Endothelial cell (in vitro differentiated cells): ENCODE measurements at regions not wholly inside any gene's neighbourhood (a gene's known extent, or its start where the extent isn't known, plus 50 kb on each side); places are given as distances from the start of the nearest gene placed in this dataset.

Experiments used
- DNase-seq: peaks from one replicate; pipeline ENCODE4 v3.0.0; 2021; ENCODE audit warnings: low spot score
- H3K27ac Mint-ChIP-seq: one replicate; pipeline ENCODE4 v1.8.0; 2021; ENCODE audit warnings: mixed read lengths, inconsistent platforms; ENCODE audit not compliant: unreplicated experiment
- H3K27me3 Mint-ChIP-seq: one replicate; pipeline ENCODE4 v1.8.0; 2021; ENCODE audit warnings: mild to moderate bottlenecking, moderate library complexity, mixed read lengths, inconsistent platforms; ENCODE audit not compliant: unreplicated experiment
- H3K36me3 Mint-ChIP-seq: one replicate; pipeline ENCODE4 v1.8.0; 2021; ENCODE audit warnings: mild to moderate bottlenecking, low read depth, mixed read lengths, inconsistent platforms; ENCODE audit not compliant: unreplicated experiment
- H3K4me1 Mint-ChIP-seq: one replicate; pipeline ENCODE4 v1.8.0; 2021; ENCODE audit warnings: mild to moderate bottlenecking, mixed read lengths, inconsistent platforms; ENCODE audit not compliant: unreplicated experiment
- H3K4me3 Mint-ChIP-seq: one replicate; pipeline ENCODE4 v1.8.0; 2021; ENCODE audit warnings: mild to moderate bottlenecking, mixed read lengths, inconsistent platforms; ENCODE audit not compliant: unreplicated experiment
- H3K9me3 Mint-ChIP-seq: one replicate; pipeline ENCODE4 v1.8.0; 2021; ENCODE audit warnings: mixed read lengths, inconsistent platforms; ENCODE audit not compliant: unreplicated experiment
- TF ChIP-seq, protein P1 (sequence below): fragments of 200-600 bp; sonication (generic); IDR thresholded peaks from one replicate; pipeline ENCODE4 v1.5.0; 2021; ENCODE audit warnings: antibody characterized with exemption; ENCODE audit not compliant: unreplicated experiment

DNA sequence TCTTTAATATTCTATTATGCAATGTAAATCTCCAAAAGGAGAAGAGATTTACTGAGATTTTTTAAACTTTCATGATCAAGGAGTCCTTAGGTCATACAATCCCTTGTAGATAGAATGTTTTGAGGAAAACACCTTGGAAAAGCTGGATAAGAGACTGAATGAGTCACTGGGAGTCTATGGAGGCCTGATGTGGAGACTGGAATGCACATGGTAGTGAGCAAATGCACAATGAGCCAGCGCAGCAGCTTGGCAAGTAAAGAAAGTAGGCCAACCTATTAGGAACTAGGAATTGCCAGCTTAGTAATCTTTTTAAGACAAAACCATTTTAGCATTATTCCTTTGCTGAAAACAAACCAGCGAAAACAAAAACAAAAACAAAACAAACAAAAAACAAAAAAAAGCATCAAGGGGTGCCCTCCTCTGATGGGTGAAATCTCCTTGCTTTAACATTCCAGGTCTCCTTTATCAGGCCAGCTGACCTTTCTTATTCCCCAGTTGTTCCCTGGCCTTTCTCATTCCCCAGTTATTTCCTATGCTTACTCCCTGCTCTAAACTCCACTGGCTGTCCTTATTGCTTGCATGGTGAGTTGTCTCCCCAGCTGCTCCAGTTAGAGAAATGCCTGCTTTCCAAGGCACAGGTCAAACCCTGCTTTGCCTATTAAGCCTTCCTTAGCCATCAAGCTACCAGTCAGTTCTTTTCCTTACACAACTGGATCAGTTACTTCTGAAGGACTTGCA lies 135.8 kb downstream of the PLCE1 start:
- H3K27me3 Mint-ChIP-seq: no peaks in the 10 kb centered on the region
- H3K9me3 Mint-ChIP-seq: no peaks in the 10 kb centered on the region
- H3K4me1 Mint-ChIP-seq: no peaks in the 10 kb centered on the region
- H3K4me3 Mint-ChIP-seq: no peak overlapping the region
- H3K27ac Mint-ChIP-seq: no peak overlapping the region
- DNase-seq: no peak
- TF ChIP-seq, protein P1, sequence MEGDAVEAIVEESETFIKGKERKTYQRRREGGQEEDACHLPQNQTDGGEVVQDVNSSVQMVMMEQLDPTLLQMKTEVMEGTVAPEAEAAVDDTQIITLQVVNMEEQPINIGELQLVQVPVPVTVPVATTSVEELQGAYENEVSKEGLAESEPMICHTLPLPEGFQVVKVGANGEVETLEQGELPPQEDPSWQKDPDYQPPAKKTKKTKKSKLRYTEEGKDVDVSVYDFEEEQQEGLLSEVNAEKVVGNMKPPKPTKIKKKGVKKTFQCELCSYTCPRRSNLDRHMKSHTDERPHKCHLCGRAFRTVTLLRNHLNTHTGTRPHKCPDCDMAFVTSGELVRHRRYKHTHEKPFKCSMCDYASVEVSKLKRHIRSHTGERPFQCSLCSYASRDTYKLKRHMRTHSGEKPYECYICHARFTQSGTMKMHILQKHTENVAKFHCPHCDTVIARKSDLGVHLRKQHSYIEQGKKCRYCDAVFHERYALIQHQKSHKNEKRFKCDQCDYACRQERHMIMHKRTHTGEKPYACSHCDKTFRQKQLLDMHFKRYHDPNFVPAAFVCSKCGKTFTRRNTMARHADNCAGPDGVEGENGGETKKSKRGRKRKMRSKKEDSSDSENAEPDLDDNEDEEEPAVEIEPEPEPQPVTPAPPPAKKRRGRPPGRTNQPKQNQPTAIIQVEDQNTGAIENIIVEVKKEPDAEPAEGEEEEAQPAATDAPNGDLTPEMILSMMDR: no peak
- no peaks in the 10 kb centered on the region for H3K36me3 Mint-ChIP-seq

GRCh38 chr10:94131885-94132284 lies 138.2 kb downstream of the PLCE1 start:
- Mint-ChIP-seq H3K27ac (no peak overlapping the region), H3K4me1 (no peaks in the 10 kb centered on the region), H3K27me3 (no peaks in the 10 kb centered on the region), H3K36me3 (no peaks in the 10 kb centered on the region), H3K4me3 (no peak overlapping the region), H3K9me3 (no peaks in the 10 kb centered on the region)
- TF ChIP-seq, protein P1: no peak
- DNase-seq: no peak

- Mint-ChIP-seq H3K27ac (no peak overlapping the region), H3K4me3 (no peak overlapping the region), H3K4me1 (no peaks in the 10 kb centered on the region), H3K9me3 (no peaks in the 10 kb centered on the region), H3K36me3 (no peaks in the 10 kb centered on the region), H3K27me3 (no peaks in the 10 kb centered on the region)
- TF ChIP-seq, protein P1: no peak
- no peak for DNase-seq
Measured at GRCh38 chr10:94133239-94133638, 139.5 kb downstream of the PLCE1 start.

- Mint-ChIP-seq H3K36me3 (no peaks in the 10 kb centered on the region), H3K9me3 (no peaks in the 10 kb centered on the region), H3K4me3 (no peak overlapping the region), H3K27me3 (no peaks in the 10 kb centered on the region), H3K4me1 (no peaks in the 10 kb centered on the region), H3K27ac (no peak overlapping the region)
- DNase-seq: no peak
- TF ChIP-seq, protein P1: no peak
Measured at GRCh38 chr10:94137747-94138146, 144.0 kb downstream of the PLCE1 start.

- DNase-seq: no peak
- H3K36me3 Mint-ChIP-seq: no peaks in the 10 kb centered on the region
- no peak overlapping the region for H3K27ac Mint-ChIP-seq
- no peaks in the 10 kb centered on the region for H3K9me3 Mint-ChIP-seq
- H3K4me1 Mint-ChIP-seq: no peaks in the 10 kb centered on the region
- no peak overlapping the region for H3K4me3 Mint-ChIP-seq
- H3K27me3 Mint-ChIP-seq: no peaks in the 10 kb centered on the region
- TF ChIP-seq, protein P1: no peak
Measured at GRCh38 chr10:94138391-94138790, 144.7 kb downstream of the PLCE1 start.
